HCT116 (cell line): ENCODE measurements at regions not wholly inside any gene's neighbourhood (a gene's known extent, or its start where the extent isn't known, plus 50 kb on each side); places are given as distances from the start of the nearest gene placed in this dataset.

Experiments
- ATAC-seq: fragments of 200-7000 bp; cut with Tn5 transposase; 2 replicates; pipeline ENCODE4 v1.9.1; 2020; ENCODE audit warnings: mild to moderate bottlenecking, moderate library complexity
- BruUV-seq: library from RNA; stranded (reverse); fragments of 400-500 nt; replicated peaks from 2 replicates; lab custom pipeline; 2021; lab: Mats Ljungman, UMichigan
- CTCF ChIA-PET: fragments of 300-600 bp; sonication (Branson Sonifier 250); formaldehyde crosslinking; loops from one replicate; lab custom pipeline; 2021; ENCODE audit warnings: antibody characterized with exemption; lab: Charles Lee
- POLR2A ChIA-PET: fragments of 300-600, 350-600 bp; sonication (Branson Sonifier 250); formaldehyde crosslinking; loops from one replicate; lab custom pipeline; 2021; ENCODE audit warnings: antibody characterized with exemption; lab: Charles Lee
- RAD21 ChIA-PET, 2 experiments: fragments of 300-600 bp; sonication (Branson Sonifier 250); formaldehyde crosslinking; loops; one replicate each; lab custom pipeline; 2023; ENCODE audit warnings: low total read pairs in 2 of 2; ENCODE audit not compliant: uncharacterized antibody in 2 of 2, unreplicated experiment in 2 of 2, low non-redundant PET in 1 of 2; lab: Charles Lee
- DNase-seq: peaks from one replicate; pipeline ENCODE4 v3.0.0-alpha.2; 2010; ENCODE audit warnings: low read depth, low spot score
- H2AFZ ChIP-seq: fragments of 200-600 bp; shearing (Covaris generic), sonication (generic); 2 replicates; pipeline ENCODE4 v1.6.1; 2017; ENCODE audit warnings: low read depth, mixed run types, mixed read lengths, antibody characterized with exemption, low read length; ENCODE audit not compliant: poor library complexity, severe bottlenecking
- H3K27ac ChIP-seq: 2 replicates; pipeline ENCODE4 v1.5.1; 2012; ENCODE audit warnings: low read depth, low read length
- H3K27me3 ChIP-seq: fragments of 200-600 bp; sonication (generic); 2 replicates; pipeline ENCODE4 v1.6.1; 2016; ENCODE audit warnings: mixed run types, low read length, mixed read lengths; ENCODE audit not compliant: insufficient read depth
- H3K36me3 ChIP-seq, 2 experiments: fragments of 200-500 bp in 1 of 2; fragments of 200-600 bp in 1 of 2; sonication (Bioruptor generic) in 1 of 2; sonication (generic) in 1 of 2; 2 replicates each; pipeline versions ENCODE4 v1.5.1 to v1.6.1; 2014 to 2016; ENCODE audit warnings: low read length in 2 of 2, inconsistent platforms in 1 of 2, mixed read lengths in 1 of 2, mixed run types in 1 of 2; ENCODE audit not compliant: insufficient read depth in 2 of 2, control insufficient read depth in 1 of 2
- H3K4me1 ChIP-seq, 2 experiments: fragments of 200-600 bp in 1 of 2; sonication (generic) in 1 of 2; 2 replicates each; pipeline versions ENCODE4 v1.5.1 to v1.6.1; 2012 to 2017; ENCODE audit warnings: low read length in 2 of 2, inconsistent platforms in 1 of 2, mild to moderate bottlenecking in 1 of 2, mixed read lengths in 1 of 2, mixed run types in 1 of 2, moderate library complexity in 1 of 2; ENCODE audit not compliant: insufficient read depth in 2 of 2, control insufficient read depth in 1 of 2
- H3K4me2 ChIP-seq: fragments of 200-600 bp; sonication (generic); 2 replicates; pipeline ENCODE4 v1.6.1; 2017; ENCODE audit warnings: mixed run types, low read length, mixed read lengths
- H3K4me3 ChIP-seq, 2 experiments: fragments of 200-600 bp in 1 of 2; sonication (generic) in 1 of 2; replicated peaks in 1 of 2; 2 replicates each; pipeline ENCODE4 v1.5.1; 2011 to 2016; ENCODE audit warnings: low read length in 2 of 2, control low read depth in 1 of 2, low read depth in 1 of 2, mild to moderate bottlenecking in 1 of 2, mixed read lengths in 1 of 2, mixed run types in 1 of 2
- H3K79me2 ChIP-seq: fragments of 200-600 bp; sonication (generic); 2 replicates; pipeline ENCODE4 v1.6.1; 2017; ENCODE audit warnings: mild to moderate bottlenecking, mixed run types, low read length, moderate library complexity, mixed read lengths; ENCODE audit not compliant: insufficient read depth
- H3K9ac ChIP-seq: fragments of 200-600 bp; sonication (generic); 2 replicates; pipeline ENCODE4 v1.6.1; 2016; ENCODE audit warnings: low read length, mixed read lengths
- H3K9me2 ChIP-seq: fragments of 200-600 bp; sonication (generic), shearing (Covaris generic); 2 replicates; pipeline ENCODE4 v1.6.1; 2017; ENCODE audit warnings: mixed run types, mild to moderate bottlenecking, moderate library complexity; ENCODE audit not compliant: insufficient read depth
- H3K9me3 ChIP-seq, 2 experiments: fragments of 200-500 bp in 1 of 2; fragments of 200-600 bp in 1 of 2; sonication (Bioruptor generic) in 1 of 2; sonication (generic) in 1 of 2; 2 replicates each; pipeline ENCODE4 v1.6.1; 2014 to 2017; ENCODE audit warnings: low read length in 2 of 2, mixed read lengths in 2 of 2, inconsistent platforms in 1 of 2, low read depth in 1 of 2, mild to moderate bottlenecking in 1 of 2, mixed run types in 1 of 2, moderate library complexity in 1 of 2; ENCODE audit not compliant: control insufficient read depth in 1 of 2, insufficient read depth in 1 of 2
- H4K20me1 ChIP-seq: fragments of 200-600 bp; sonication (generic), shearing (Covaris generic); 2 replicates; pipeline ENCODE4 v1.6.1; 2017; ENCODE audit warnings: mixed run types, mild to moderate bottlenecking, moderate library complexity; ENCODE audit not compliant: insufficient read depth
- EGR1 ChIP-seq: IDR thresholded peaks from 2 replicates; pipeline ENCODE4 v1.6.1; 2012; ENCODE audit warnings: low read depth
- JUND ChIP-seq: IDR thresholded peaks from 2 replicates; pipeline ENCODE4 v1.6.1; 2012
- RAD21 ChIP-seq: IDR thresholded peaks from 2 replicates; pipeline ENCODE4 v1.6.1; 2012; ENCODE audit warnings: low read depth, mild to moderate bottlenecking
- REST ChIP-seq: IDR thresholded peaks from 2 replicates; pipeline ENCODE4 v1.6.1; 2012; ENCODE audit warnings: low read depth
- SIN3A ChIP-seq: IDR thresholded peaks from 2 replicates; pipeline ENCODE4 v1.6.1; 2012; ENCODE audit warnings: low read depth
- TCF7L2 ChIP-seq: IDR thresholded peaks from 2 replicates; pipeline ENCODE4 v1.7.0; 2011; ENCODE audit warnings: borderline replicate concordance, inconsistent platforms; ENCODE audit not compliant: insufficient read depth, insufficient read length; ENCODE audit errors: extremely low read depth
- YY1 ChIP-seq: IDR thresholded peaks from 2 replicates; pipeline ENCODE4 v1.6.1; 2011; ENCODE audit warnings: low read length, low read depth, moderate library complexity, mild to moderate bottlenecking; ENCODE audit not compliant: insufficient replicate concordance; ENCODE audit errors: extremely low read depth
- intact Hi-C: fragments of 100-400 bp; cut with micrococcal nuclease; formaldehyde crosslinking; loops from 2 replicates; pipeline ENCODE4 v1.10.0; 2022
- TF ChIP-seq, protein P1 (sequence below), 3 experiments: fragments of 200-600 bp in 1 of 3; sonication (generic) in 1 of 3; IDR thresholded peaks in 2 of 3; conservative IDR thresholded peaks in 1 of 3; 2 replicates each; pipeline ENCODE4 v1.5.1; 2012 to 2017; ENCODE audit warnings: low read depth in 2 of 3, low read length in 2 of 3, antibody characterized with exemption in 1 of 3, borderline replicate concordance in 1 of 3, control low read depth in 1 of 3, mild to moderate bottlenecking in 1 of 3, mixed read lengths in 1 of 3, mixed run types in 1 of 3, moderate library complexity in 1 of 3; ENCODE audit not compliant: insufficient read depth in 1 of 3
- TF ChIP-seq, protein P2 (sequence below): IDR thresholded peaks from 2 replicates; pipeline ENCODE4 v1.6.1; 2012

DNA sequence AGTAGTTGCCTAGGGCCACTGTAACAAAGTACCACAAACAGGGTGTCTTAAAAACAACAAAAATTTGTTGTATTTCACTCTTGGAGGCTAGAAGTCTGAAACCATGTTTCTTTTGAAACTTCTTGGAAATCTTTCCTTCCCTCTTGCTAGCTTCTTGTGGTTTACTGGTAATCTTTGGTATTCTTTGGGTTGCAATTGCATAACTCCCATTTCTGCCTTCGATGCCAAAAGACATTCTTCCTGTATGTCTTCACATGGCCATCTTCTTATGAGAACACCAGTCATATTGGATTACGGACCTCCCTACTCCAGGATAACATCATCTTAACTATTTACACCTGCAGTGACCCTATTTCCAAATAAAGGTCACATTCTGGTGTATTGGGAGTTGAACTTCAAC is 357.4 kb downstream of the PPP1R3A start:
- TF ChIP-seq YY1 (no peak), RAD21 (no peak), REST (no peak), JUND (no peak), EGR1 (no peak), SIN3A (no peak), TCF7L2 (no peak)
- TF ChIP-seq, protein P1, sequence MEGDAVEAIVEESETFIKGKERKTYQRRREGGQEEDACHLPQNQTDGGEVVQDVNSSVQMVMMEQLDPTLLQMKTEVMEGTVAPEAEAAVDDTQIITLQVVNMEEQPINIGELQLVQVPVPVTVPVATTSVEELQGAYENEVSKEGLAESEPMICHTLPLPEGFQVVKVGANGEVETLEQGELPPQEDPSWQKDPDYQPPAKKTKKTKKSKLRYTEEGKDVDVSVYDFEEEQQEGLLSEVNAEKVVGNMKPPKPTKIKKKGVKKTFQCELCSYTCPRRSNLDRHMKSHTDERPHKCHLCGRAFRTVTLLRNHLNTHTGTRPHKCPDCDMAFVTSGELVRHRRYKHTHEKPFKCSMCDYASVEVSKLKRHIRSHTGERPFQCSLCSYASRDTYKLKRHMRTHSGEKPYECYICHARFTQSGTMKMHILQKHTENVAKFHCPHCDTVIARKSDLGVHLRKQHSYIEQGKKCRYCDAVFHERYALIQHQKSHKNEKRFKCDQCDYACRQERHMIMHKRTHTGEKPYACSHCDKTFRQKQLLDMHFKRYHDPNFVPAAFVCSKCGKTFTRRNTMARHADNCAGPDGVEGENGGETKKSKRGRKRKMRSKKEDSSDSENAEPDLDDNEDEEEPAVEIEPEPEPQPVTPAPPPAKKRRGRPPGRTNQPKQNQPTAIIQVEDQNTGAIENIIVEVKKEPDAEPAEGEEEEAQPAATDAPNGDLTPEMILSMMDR (IDR thresholded peaks at IDR 0.05 in 2 of 3, conservative IDR thresholded peaks at IDR 0.05 in 1 of 3; ENCODE audit: borderline replicate concordance in 1 of 3, insufficient read depth in 1 of 3, low read depth in 2 of 3, low read length in 2 of 3), result no peak
- TF ChIP-seq, protein P2, sequence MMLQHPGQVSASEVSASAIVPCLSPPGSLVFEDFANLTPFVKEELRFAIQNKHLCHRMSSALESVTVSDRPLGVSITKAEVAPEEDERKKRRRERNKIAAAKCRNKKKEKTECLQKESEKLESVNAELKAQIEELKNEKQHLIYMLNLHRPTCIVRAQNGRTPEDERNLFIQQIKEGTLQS, result no peak
- Histone ChIP-seq H4K20me1 (no peaks in the 10 kb centered on the region), H3K4me2 (no peak overlapping the region), H3K36me3 (no peaks in the 10 kb centered on the region), H3K4me1 (no peaks in the 10 kb centered on the region), H3K27me3 (no peaks in the 10 kb centered on the region), H3K9me3 (no peaks in the 10 kb centered on the region), H3K79me2 (no peaks in the 10 kb centered on the region), H2AFZ (no peak overlapping the region), H3K27ac (no peak overlapping the region), H3K9me2 (0 out of 2 replicates have a peak, but pooled peaks cover 4% of the 10 kb centered on the region), H3K9ac (no peak overlapping the region), H3K4me3 (no peak overlapping the region)
- RAD21 ChIA-PET, result no interaction called here
- no TSS peak for BruUV-seq
- intact Hi-C loops, result no loop called here
- POLR2A ChIA-PET, result no interaction called here
- CTCF ChIA-PET, result no interaction called here
- DNase-seq (no peak), ATAC-seq (no peak)
